Thoracic aorta (tissue), 2 donors: ENCODE measurements at regions not wholly inside any gene's neighbourhood (a gene's known extent, or its start where the extent isn't known, plus 50 kb on each side); places are given as distances from the start of the nearest gene placed in this dataset.
"Not testable (repeated sequence)": the region's sequence is repeated elsewhere in the genome, so short reads cannot be mapped to it uniquely, and the experiment has no call there.

ENCODE experiments used
- ATAC-seq: fragments of 150-250 bp; one replicate; pipeline ENCODE4 v1.8.0; 2017; ENCODE audit warnings: low read depth; ENCODE audit not compliant: insufficient number of reproducible peaks, low FRiP score
- DNase-seq: peaks from one replicate; pipeline ENCODE4 v3.0.0-alpha.2; 2020; ENCODE audit warnings: low spot score
- H3K27ac ChIP-seq, 2 donors: fragments of 200-600 bp; sonication (generic); 1 replicate in 1 of 2; 2 replicates in 1 of 2; pipeline ENCODE4 v1.5.1; 2016; ENCODE audit warnings: mild to moderate bottlenecking in 2 of 2, moderate library complexity in 2 of 2
- H3K27me3 ChIP-seq: fragments of 200-600 bp; sonication (generic); replicated peaks from 2 replicates; pipeline ENCODE4 v1.6.0; 2016; ENCODE audit warnings: mild to moderate bottlenecking; ENCODE audit not compliant: insufficient read depth
- H3K36me3 ChIP-seq: fragments of 200-600 bp; sonication (generic); one replicate; pipeline ENCODE4 v1.5.1; 2016
- H3K4me1 ChIP-seq, 2 donors: fragments of 200-600 bp; sonication (generic); 1 replicate in 1 of 2; 2 replicates in 1 of 2; pipeline versions ENCODE4 v1.5.1 to v1.6.0; 2016; ENCODE audit warnings: low read depth in 2 of 2, mild to moderate bottlenecking in 1 of 2; ENCODE audit not compliant: control insufficient read depth in 1 of 2
- H3K4me3 ChIP-seq: fragments of 200-600 bp; sonication (generic); 2 replicates; pipeline ENCODE4 v1.5.1; 2016; ENCODE audit warnings: mild to moderate bottlenecking
- H3K9me3 ChIP-seq: fragments of 200-600 bp; sonication (generic); 2 replicates; pipeline ENCODE4 v1.5.1; 2016

DNA sequence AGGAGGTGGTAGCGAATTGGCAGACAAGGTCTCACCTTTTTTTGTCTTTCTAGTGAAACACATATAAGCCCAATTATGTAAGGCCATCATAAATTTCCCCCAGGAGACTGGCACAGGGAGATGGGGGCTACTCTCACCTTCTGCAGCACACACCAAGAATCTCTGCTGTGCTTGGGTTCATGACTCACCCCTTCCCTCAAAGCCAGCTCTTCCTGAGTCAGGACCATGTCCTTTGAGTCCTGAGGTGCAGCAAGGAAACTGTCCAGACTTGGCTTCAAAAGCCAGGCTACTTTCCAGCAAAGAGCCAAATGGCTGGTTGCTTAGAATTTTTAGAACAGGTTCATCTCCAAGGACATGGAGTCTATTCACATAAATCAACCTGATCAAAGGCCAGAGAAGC lies 368.7 kb downstream of the BCL2L11 start:
- H3K4me3 ChIP-seq, H3K9me3 ChIP-seq, H3K27ac ChIP-seq, H3K36me3 ChIP-seq, DNase-seq, H3K27me3 ChIP-seq, H3K4me1 ChIP-seq, ATAC-seq: not testable (repeated sequence)

- not testable (repeated sequence) for H3K27ac ChIP-seq, H3K36me3 ChIP-seq, H3K9me3 ChIP-seq, H3K27me3 ChIP-seq, H3K4me3 ChIP-seq, ATAC-seq, DNase-seq
- peaks cover 5 to 16% of the 10 kb centered on the region in 2 donors for H3K4me1 ChIP-seq
Observed at GRCh38 chr2:111491181-111491580, 370.5 kb downstream of the BCL2L11 start.

DNA sequence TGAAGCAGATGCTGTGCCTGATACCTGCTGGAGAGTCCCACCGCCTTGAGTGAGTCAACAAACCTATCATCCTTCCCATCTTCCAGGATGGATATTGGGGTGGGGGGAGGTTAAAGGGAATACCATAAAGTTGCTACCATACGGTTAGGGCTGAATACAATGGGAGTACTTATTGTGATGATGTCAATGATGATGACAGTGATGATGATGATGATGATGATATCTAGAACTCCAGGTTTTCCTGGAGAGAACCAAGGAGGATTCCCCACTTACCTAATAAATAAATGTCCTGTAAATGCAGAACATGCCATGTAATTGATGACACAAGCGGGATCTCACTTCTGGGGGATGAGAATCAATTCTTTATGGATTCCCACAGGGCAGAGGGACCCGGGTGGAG lies 370.9 kb downstream of the BCL2L11 start:
- peaks cover 7 to 20% of the 10 kb centered on the region in 2 donors for H3K4me1 ChIP-seq
- not testable (repeated sequence) for ATAC-seq, H3K4me3 ChIP-seq, H3K27ac ChIP-seq, H3K27me3 ChIP-seq, DNase-seq, H3K9me3 ChIP-seq, H3K36me3 ChIP-seq

DNA sequence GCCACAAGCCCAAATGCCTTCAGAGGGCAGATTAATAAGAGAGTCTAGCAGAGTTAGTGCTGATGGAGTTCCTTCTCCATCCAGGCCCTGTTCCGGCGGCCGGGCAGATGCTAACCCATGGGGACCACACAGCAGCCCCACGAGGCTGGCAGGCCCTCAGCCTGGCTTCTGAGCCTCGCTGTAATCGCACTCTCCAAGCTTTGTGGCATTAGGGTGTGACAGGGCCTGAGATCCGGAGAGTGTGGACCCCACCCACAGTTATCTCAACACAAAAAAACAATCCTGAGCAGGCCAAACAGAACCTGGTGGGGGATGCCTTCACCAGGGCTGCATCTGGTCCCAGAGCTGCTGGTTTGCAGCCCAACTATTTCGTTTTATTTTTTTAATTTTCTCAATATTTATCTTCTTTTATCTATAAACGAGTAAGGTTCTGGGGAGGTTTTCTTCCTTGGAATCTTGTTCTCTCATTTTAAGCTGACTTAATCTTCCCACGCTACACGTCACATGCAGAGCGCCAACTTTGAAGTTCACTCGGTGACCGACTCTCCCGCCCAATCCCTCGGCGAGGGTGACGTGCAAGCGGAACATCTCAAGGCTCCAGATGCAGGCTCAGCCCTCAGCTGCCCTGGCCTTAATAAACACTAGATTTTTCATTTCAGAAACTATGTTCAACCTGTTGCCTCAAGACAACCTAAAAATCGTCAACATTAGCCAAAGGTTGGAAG lies 372.4 kb downstream of the BCL2L11 start:
- peak overlapping the region; percentile 76 to 83 for H3K27ac ChIP-seq
- not testable (repeated sequence) for H3K36me3 ChIP-seq, DNase-seq, H3K27me3 ChIP-seq, ATAC-seq, H3K9me3 ChIP-seq
- peaks cover 7 to 29% of the 10 kb centered on the region in 2 donors for H3K4me1 ChIP-seq
- H3K4me3 ChIP-seq: peak overlapping the region; percentile 70

DNA sequence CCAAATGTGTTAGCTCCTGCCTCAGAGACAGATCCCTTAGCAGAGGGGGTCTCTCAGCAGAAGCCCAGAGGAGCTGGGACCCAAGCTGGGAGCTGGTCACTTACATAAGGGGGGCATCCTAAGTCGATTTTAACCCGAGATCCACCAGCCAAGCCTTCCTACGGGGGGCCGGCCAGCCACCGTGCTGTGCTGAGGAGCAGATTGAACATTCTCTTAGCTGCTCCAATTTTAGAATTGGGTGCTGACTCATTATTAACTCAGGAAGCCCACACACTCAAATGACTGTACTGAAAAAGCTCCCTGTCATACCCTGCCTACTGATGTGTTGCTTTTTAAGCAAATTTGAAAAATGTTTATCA lies 373.0 kb downstream of the BCL2L11 start:
- peak overlapping the region; percentile 76 to 83 for H3K27ac ChIP-seq
- H3K27me3 ChIP-seq, H3K9me3 ChIP-seq, DNase-seq, H3K36me3 ChIP-seq: not testable (repeated sequence)
- peak; percentile 52 for ATAC-seq
- peaks cover 7 to 29% of the 10 kb centered on the region in 2 donors for H3K4me1 ChIP-seq
- H3K4me3 ChIP-seq: peak overlapping the region; percentile 70

GRCh38 chr2:111494288-111494980 lies 373.7 kb downstream of the BCL2L11 start:
- not testable (repeated sequence) for DNase-seq, H3K27me3 ChIP-seq, H3K9me3 ChIP-seq, H3K36me3 ChIP-seq
- peak overlapping the region; percentile 82 to 83 for H3K27ac ChIP-seq
- peaks cover 7 to 29% of the 10 kb centered on the region in 2 donors for H3K4me1 ChIP-seq
- H3K4me3 ChIP-seq: peak overlapping the region; percentile 70
- ATAC-seq: peak; percentile 18

- H3K4me3 ChIP-seq: peak overlapping the region; percentile 70
- H3K36me3 ChIP-seq, H3K9me3 ChIP-seq, DNase-seq, H3K27me3 ChIP-seq: not testable (repeated sequence)
- peak; percentile 87 for ATAC-seq
- peaks cover 7 to 29% of the 10 kb centered on the region in 2 donors for H3K4me1 ChIP-seq
- peak overlapping the region; percentile 82 to 83 for H3K27ac ChIP-seq
Observed at GRCh38 chr2:111494981-111495315, 374.2 kb downstream of the BCL2L11 start.

- Histone ChIP-seq H3K27ac (peak overlapping the region; percentile 69 to 77), H3K4me1 (peaks cover 7 to 29% of the 10 kb centered on the region in 2 donors)
- not testable (repeated sequence) for ATAC-seq, H3K4me3 ChIP-seq, H3K27me3 ChIP-seq, H3K36me3 ChIP-seq, DNase-seq, H3K9me3 ChIP-seq
Observed at GRCh38 chr2:111495636-111496035, 374.9 kb downstream of the BCL2L11 start.

DNA sequence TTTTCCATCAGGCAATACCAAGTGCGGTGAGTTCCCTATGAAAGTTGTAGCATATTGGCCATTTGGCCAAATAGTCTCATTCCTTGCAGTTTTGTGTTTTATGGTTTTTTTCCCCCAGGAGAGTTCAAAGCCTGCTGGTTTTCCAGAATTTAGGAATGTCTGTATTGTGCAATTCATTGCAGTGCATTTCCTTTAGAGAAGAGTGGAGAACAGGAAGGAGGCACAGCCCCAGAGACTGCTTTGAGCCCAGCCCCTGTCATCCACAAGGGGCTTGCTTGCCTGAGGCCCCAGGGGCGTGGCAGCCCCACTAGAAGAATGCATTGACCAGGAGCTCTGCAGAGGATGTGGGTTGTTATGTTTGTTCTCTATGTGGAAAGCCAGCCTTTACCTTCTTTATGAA lies 375.5 kb downstream of the BCL2L11 start:
- not testable (repeated sequence) for ATAC-seq, H3K27me3 ChIP-seq, H3K36me3 ChIP-seq, DNase-seq, H3K9me3 ChIP-seq
- Histone ChIP-seq H3K4me3 (peak overlapping the region; percentile 7), H3K4me1 (peaks cover 7 to 29% of the 10 kb centered on the region in 2 donors), H3K27ac (peak overlapping the region; percentile 69 to 77)

DNA sequence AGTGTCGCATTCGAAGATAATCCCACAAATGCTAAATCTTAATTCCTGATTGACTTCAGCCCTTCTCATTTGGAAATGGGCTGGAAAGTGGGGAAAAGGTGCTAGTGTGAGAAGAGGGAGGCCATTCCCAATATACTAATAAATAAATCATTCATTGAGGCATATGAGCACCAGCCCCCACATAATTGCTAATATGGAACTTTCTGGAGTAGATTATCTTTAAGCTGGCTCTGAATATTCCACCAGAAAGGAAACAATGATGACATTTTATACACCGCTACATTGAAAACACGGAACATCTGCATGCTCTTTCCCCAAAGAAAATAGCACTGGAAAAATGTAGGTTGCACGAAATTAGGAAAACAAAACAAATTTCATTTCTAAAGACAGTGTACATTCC lies 376.1 kb downstream of the BCL2L11 start:
- Histone ChIP-seq H3K4me1 (peaks cover 7 to 28% of the 10 kb centered on the region in 2 donors), H3K27ac (peak overlapping the region; percentile 69 to 77)
- not testable (repeated sequence) for H3K36me3 ChIP-seq, H3K27me3 ChIP-seq, ATAC-seq, DNase-seq, H3K4me3 ChIP-seq, H3K9me3 ChIP-seq

DNA sequence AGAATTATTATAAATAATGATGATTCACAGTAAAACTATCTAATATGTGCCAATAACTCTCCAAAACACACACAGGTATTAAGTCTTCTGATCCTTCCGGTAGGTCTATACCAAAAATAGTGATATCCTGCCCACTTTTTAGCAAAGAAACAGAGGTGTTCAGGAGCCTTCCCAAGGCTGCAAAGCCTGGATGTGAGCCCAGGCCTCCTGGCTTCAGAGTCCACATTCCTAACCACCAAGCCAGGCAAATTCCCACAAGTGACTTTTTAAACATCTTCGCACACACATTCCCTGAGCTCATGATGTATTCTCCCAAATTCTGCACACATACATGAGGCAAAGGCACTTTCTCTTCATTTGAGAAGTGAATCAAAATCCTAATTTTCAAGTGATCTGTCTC lies 376.6 kb downstream of the BCL2L11 start:
- not testable (repeated sequence) for ATAC-seq, H3K36me3 ChIP-seq, H3K4me3 ChIP-seq, H3K27me3 ChIP-seq, DNase-seq, H3K9me3 ChIP-seq
- Histone ChIP-seq H3K4me1 (peaks cover 7 to 26% of the 10 kb centered on the region in 2 donors), H3K27ac (peak overlapping the region in 1 of 2 donors; percentile 69)

GRCh38 chr2:111500536-111501062 lies 379.9 kb downstream of the BCL2L11 start:
- not testable (repeated sequence) for H3K9me3 ChIP-seq, ATAC-seq, H3K4me3 ChIP-seq, DNase-seq, H3K27me3 ChIP-seq, H3K27ac ChIP-seq, H3K36me3 ChIP-seq
- H3K4me1 ChIP-seq: peaks cover 7 to 19% of the 10 kb centered on the region in 2 donors
